HG03064 (cell line): ENCODE measurements at regions not wholly inside any gene's neighbourhood (a gene's known extent, or its start where the extent isn't known, plus 50 kb on each side); places are given as distances from the start of the nearest gene placed in this dataset.
"Not testable (repeated sequence)": the region's sequence is repeated elsewhere in the genome, so short reads cannot be mapped to it uniquely, and the experiment has no call there.

Experiments used
- ATAC-seq: cut with Tn5 transposase; IDR thresholded peaks from one replicate; pipeline ENCODE4 v1.9.1; 2021; ENCODE audit warnings: low read depth; ENCODE audit not compliant: unreplicated experiment

- no peak for ATAC-seq
These were observed 281.8 kb upstream of the ZEB2 start for GRCh38 chr2:144801766-144802165.

- ATAC-seq, result no peak
These were observed 281.4 kb upstream of the ZEB2 start for GRCh38 chr2:144801325-144801724.

GRCh38 chr2:144798989-144799388 is 279.1 kb upstream of the ZEB2 start:
- no peak for ATAC-seq

- no peak for ATAC-seq
These were observed 278.1 kb upstream of the ZEB2 start for GRCh38 chr2:144798034-144798433.

- ATAC-seq, result no peak
These were observed 277.0 kb upstream of the ZEB2 start for GRCh38 chr2:144796936-144797335.

- no peak for ATAC-seq
These were observed 276.2 kb upstream of the ZEB2 start for GRCh38 chr2:144796164-144796563.

GRCh38 chr2:144785253-144785652 is 265.3 kb upstream of the ZEB2 start:
- no peak for ATAC-seq

- no peak for ATAC-seq
These were observed 261.1 kb upstream of the ZEB2 start for GRCh38 chr2:144780983-144781382.

GRCh38 chr2:144776766-144777165 is 256.8 kb upstream of the ZEB2 start:
- ATAC-seq, result no peak

- no peak for ATAC-seq
These were observed 254.9 kb upstream of the ZEB2 start for GRCh38 chr2:144774809-144775208.

GRCh38 chr2:144771348-144771747 is 251.4 kb upstream of the ZEB2 start:
- ATAC-seq, result no peak

GRCh38 chr2:144770616-144771230 is 250.8 kb upstream of the ZEB2 start:
- ATAC-seq, result no peak

- ATAC-seq, result not testable (repeated sequence)
These were observed 241.0 kb upstream of the ZEB2 start for GRCh38 chr2:144760939-144761338.

GRCh38 chr2:144759746-144760145 is 239.8 kb upstream of the ZEB2 start:
- ATAC-seq, result no peak

- not testable (repeated sequence) for ATAC-seq
These were observed 238.3 kb upstream of the ZEB2 start for GRCh38 chr2:144758196-144758595.

GRCh38 chr2:144753416-144753815 is 233.5 kb upstream of the ZEB2 start:
- no peak for ATAC-seq

GRCh38 chr2:144751142-144751905 is 231.4 kb upstream of the ZEB2 start:
- ATAC-seq, result no peak

GRCh38 chr2:144749188-144749587 is 229.3 kb upstream of the ZEB2 start:
- no peak for ATAC-seq

- ATAC-seq, result no peak
These were observed 228.5 kb upstream of the ZEB2 start for GRCh38 chr2:144748443-144748842.

GRCh38 chr2:144747571-144747970 is 227.7 kb upstream of the ZEB2 start:
- no peak for ATAC-seq

- ATAC-seq, result no peak
These were observed 225.5 kb upstream of the ZEB2 start for GRCh38 chr2:144745424-144745823.

- no peak for ATAC-seq
These were observed 218.8 kb upstream of the ZEB2 start for GRCh38 chr2:144738749-144739148.
